HepG2 (cell line): ENCODE measurements at regions not wholly inside any gene's neighbourhood (a gene's known extent, or its start where the extent isn't known, plus 50 kb on each side); places are given as distances from the start of the nearest gene placed in this dataset.

Experiments used
- ATAC-seq: fragments of 200-7000 bp; cut with Tn5 transposase; 3 replicates; pipeline ENCODE4 v1.9.1; 2020; ENCODE audit warnings: mild to moderate bottlenecking, moderate library complexity
- BruUV-seq: library from RNA; stranded (reverse); fragments of 400-500 nt; replicated peaks from 2 replicates; lab custom pipeline; 2021; lab: Mats Ljungman, UMichigan
- CTCF ChIA-PET: fragments of 300-600 bp; formaldehyde crosslinking; extraction: SDS; loops from one replicate; lab custom pipeline; 2021; ENCODE audit warnings: low total read pairs, inconsistent platforms, low intra/inter-chr PET ratio; lab: Yijun Ruan, JAX
- POLR2A ChIA-PET: fragments of 350-600 bp; sonication (Branson Sonifier 250); formaldehyde crosslinking; loops from one replicate; lab custom pipeline; 2020; ENCODE audit warnings: antibody characterized with exemption, inconsistent platforms; lab: Yijun Ruan, JAX
- DNase-seq: peaks from one replicate; pipeline ENCODE4 v3.0.0-alpha.2; 2015; ENCODE audit warnings: low spot score
- FAIRE-seq: peaks from 3 replicates; lab custom pipeline; 2011; peaks lifted over from hg19 to GRCh38; lab: Jason Lieb, UNC
- H2AFZ ChIP-seq: one replicate; pipeline ENCODE4 v1.6.1; 2011; ENCODE audit warnings: low read length, inconsistent platforms
- H3K27ac ChIP-seq: fragments of 300-600 bp; 3 replicates; pipeline ENCODE4 v1.8.0; 2011; ENCODE audit warnings: mixed run types, mild to moderate bottlenecking, mixed read lengths, low read length, inconsistent platforms; ENCODE audit not compliant: insufficient read depth; ENCODE audit errors: extremely low read length
- H3K27me3 ChIP-seq, 2 experiments: fragments of 200-600 bp in 1 of 2; 2 replicates in 1 of 2; 3 replicates in 1 of 2; pipeline versions ENCODE4 v1.6.0 to v1.8.0; 2011; ENCODE audit warnings: low read length in 2 of 2, mild to moderate bottlenecking in 2 of 2, moderate library complexity in 2 of 2, inconsistent platforms in 1 of 2; ENCODE audit not compliant: insufficient read depth in 2 of 2, control insufficient read depth in 1 of 2
- H3K36me3 ChIP-seq, 2 experiments: fragments of 200-600 bp in 1 of 2; replicated peaks in 1 of 2; 2 replicates in 1 of 2; 3 replicates in 1 of 2; pipeline versions ENCODE4 v1.5.1 to v1.8.0; 2011; ENCODE audit warnings: low read length in 2 of 2, inconsistent platforms in 1 of 2; ENCODE audit not compliant: insufficient read depth in 2 of 2, control insufficient read depth in 1 of 2
- H3K4me1 ChIP-seq: 2 replicates; pipeline ENCODE4 v1.5.1; 2012; ENCODE audit warnings: low read length, inconsistent platforms; ENCODE audit not compliant: insufficient read depth
- H3K4me2 ChIP-seq: 2 replicates; pipeline ENCODE4 v1.6.0; 2011; ENCODE audit warnings: low read depth, low read length, inconsistent platforms
- H3K4me3 ChIP-seq, 3 experiments: fragments of 200-600 bp in 1 of 3; sonication (generic), shearing (Covaris generic) in 1 of 3; replicated peaks in 1 of 3; 2 replicates each; pipeline ENCODE4 v1.5.1; 2011 to 2016; ENCODE audit warnings: low read length in 3 of 3, inconsistent platforms in 2 of 3, low read depth in 2 of 3, mild to moderate bottlenecking in 2 of 3, control low read depth in 1 of 3, mixed read lengths in 1 of 3; ENCODE audit not compliant: insufficient read depth in 1 of 3
- H3K79me2 ChIP-seq: one replicate; pipeline ENCODE4 v1.6.1; 2011; ENCODE audit warnings: low read length, inconsistent platforms; ENCODE audit not compliant: insufficient read depth
- H3K9ac ChIP-seq: 2 replicates; pipeline ENCODE4 v1.6.0; 2011; ENCODE audit warnings: mild to moderate bottlenecking, low read depth, low read length, inconsistent platforms; ENCODE audit not compliant: insufficient read depth
- H3K9me3 ChIP-seq: 2 replicates; pipeline ENCODE4 v1.5.1; 2012; ENCODE audit warnings: mild to moderate bottlenecking, low read length
- H4K20me1 ChIP-seq: 2 replicates; pipeline ENCODE4 v1.6.0; 2011; ENCODE audit warnings: inconsistent platforms, mild to moderate bottlenecking, low read length, moderate library complexity; ENCODE audit not compliant: insufficient read depth
- ARNT2 ChIP-seq: sonication (generic); formaldehyde crosslinking; IDR thresholded peaks from 2 replicates; pipeline ENCODE4 v1.8.0; 2022; ENCODE audit warnings: mild to moderate bottlenecking, low read depth, missing genetic modification reagents, moderate library complexity
- ATRX ChIP-seq: sonication (generic); formaldehyde crosslinking; IDR thresholded peaks from 2 replicates; pipeline ENCODE4 v1.4.0; 2020; ENCODE audit warnings: missing genetic modification reagents, borderline replicate concordance
- GZF1 ChIP-seq: sonication (generic); formaldehyde crosslinking; IDR thresholded peaks from 2 replicates; pipeline ENCODE4 v1.5.1; 2020; ENCODE audit warnings: mild to moderate bottlenecking, missing genetic modification reagents
- KDM4B ChIP-seq: sonication (generic); formaldehyde crosslinking; IDR thresholded peaks from 2 replicates; pipeline ENCODE4 v1.4.0; 2020; ENCODE audit warnings: missing genetic modification reagents
- KDM6A ChIP-seq: IDR thresholded peaks from 2 replicates; pipeline ENCODE4 v1.6.1; 2016; ENCODE audit warnings: low read depth
- MEIS1 ChIP-seq: sonication (generic); formaldehyde crosslinking; IDR thresholded peaks from 2 replicates; pipeline ENCODE4 v1.9.0; 2021; ENCODE audit warnings: mild to moderate bottlenecking, missing genetic modification reagents, moderate library complexity, borderline replicate concordance
- NR2C2 ChIP-seq: sonication (generic); formaldehyde crosslinking; IDR thresholded peaks from 2 replicates; pipeline ENCODE4 v1.4.0; 2020; ENCODE audit warnings: missing genetic modification reagents, mild to moderate bottlenecking, moderate library complexity, borderline replicate concordance
- PATZ1 ChIP-seq: sonication (generic); formaldehyde crosslinking; IDR thresholded peaks from 2 replicates; pipeline ENCODE4 v1.4.0; 2020; ENCODE audit warnings: missing genetic modification reagents
- PPARG ChIP-seq: conservative IDR thresholded peaks from 2 replicates; pipeline ENCODE4 v1.6.1; 2016; ENCODE audit warnings: missing biosample characterization, missing genetic modification reagents
- TGIF2 ChIP-seq: IDR thresholded peaks from 2 replicates; pipeline ENCODE4 v1.6.1; 2016; ENCODE audit warnings: control low read depth, missing compliant biosample characterization
- TOE1 ChIP-seq: sonication (generic); formaldehyde crosslinking; IDR thresholded peaks from 2 replicates; pipeline ENCODE4 v1.4.0; 2020; ENCODE audit warnings: mild to moderate bottlenecking, missing genetic modification reagents
- TRIM24 ChIP-seq: sonication (generic); formaldehyde crosslinking; IDR thresholded peaks from 2 replicates; pipeline ENCODE4 v1.8.0; 2022; ENCODE audit warnings: mild to moderate bottlenecking, missing genetic modification reagents
- UBTF ChIP-seq: sonication (generic); formaldehyde crosslinking; IDR thresholded peaks from 2 replicates; pipeline ENCODE4 v1.4.0; 2020; ENCODE audit warnings: mild to moderate bottlenecking, missing genetic modification reagents
- ZFP91 ChIP-seq: sonication (generic); formaldehyde crosslinking; IDR thresholded peaks from 2 replicates; pipeline ENCODE4 v1.9.0; 2022; ENCODE audit warnings: missing genetic modification reagents, mild to moderate bottlenecking, borderline replicate concordance
- ZNF101 ChIP-seq: sonication (generic); formaldehyde crosslinking; IDR thresholded peaks from 2 replicates; pipeline ENCODE4 v1.4.0; 2020; ENCODE audit warnings: mild to moderate bottlenecking, low read depth, missing genetic modification reagents, borderline replicate concordance
- ZNF362 ChIP-seq: sonication (generic); formaldehyde crosslinking; IDR thresholded peaks from 2 replicates; pipeline ENCODE4 v1.4.0; 2020; ENCODE audit warnings: missing genetic modification reagents, mild to moderate bottlenecking, borderline replicate concordance
- ZNF550 ChIP-seq: sonication (generic); formaldehyde crosslinking; IDR thresholded peaks from 2 replicates; pipeline ENCODE4 v1.4.0; 2020; ENCODE audit warnings: mild to moderate bottlenecking, missing genetic modification reagents, borderline replicate concordance
- ZNF556 ChIP-seq: sonication (generic); formaldehyde crosslinking; IDR thresholded peaks from 2 replicates; pipeline ENCODE4 v1.4.0; 2020; ENCODE audit warnings: mild to moderate bottlenecking, missing genetic modification reagents, borderline replicate concordance
- ZNF563 ChIP-seq: sonication (generic); formaldehyde crosslinking; IDR thresholded peaks from 2 replicates; pipeline ENCODE4 v1.8.0; 2022; ENCODE audit warnings: mild to moderate bottlenecking, moderate library complexity, missing genetic modification reagents
- ZSCAN31 ChIP-seq: sonication (generic); formaldehyde crosslinking; IDR thresholded peaks from 2 replicates; pipeline ENCODE4 v1.5.0; 2020; ENCODE audit warnings: low read depth, mild to moderate bottlenecking, missing genetic modification reagents
- WGBS: methylation state at CpG from one replicate; pipeline ENCODE4 v1.1.6; 2017; ENCODE audit warnings: low lambda C conversion rate; 5-methylcytosine and 5-hydroxymethylcytosine counted together
- in situ Hi-C: cut with HindIII; loops from 2 replicates; pipeline ENCODE4 v1.10.0; 2017; ENCODE audit warnings: low pct_unique_long_range_greater_than_20kb; ENCODE audit not compliant: extremely low pct_ligation_motif_present
- intact Hi-C: fragments of 100-400 bp; cut with micrococcal nuclease; formaldehyde crosslinking; loops from one replicate; pipeline ENCODE4 v1.10.0; 2022; ENCODE audit not compliant: unreplicated experiment

- no peak for FAIRE-seq
- Histone ChIP-seq H3K4me1 (no peaks in the 10 kb centered on the region), H3K4me2 (no peak overlapping the region), H3K27ac (no peak overlapping the region), H3K79me2 (no peaks in the 10 kb centered on the region), H3K36me3 (no peaks in the 10 kb centered on the region), H4K20me1 (no peaks in the 10 kb centered on the region), H3K9ac (no peak overlapping the region), H3K4me3 (no peak overlapping the region), H2AFZ (no peak overlapping the region), H3K27me3 (no peaks in the 10 kb centered on the region), H3K9me3 (no peaks in the 10 kb centered on the region)
- intact Hi-C loops = no loop called here
- CTCF ChIA-PET = no interaction called here
- no peak for ATAC-seq
- DNase-seq = no peak
- no peak for TF ChIP-seq ZNF563 (CRISPR knock-in tag)
- TF ChIP-seq KDM4B (CRISPR knock-in tag) = no peak
- TF ChIP-seq GZF1 (CRISPR knock-in tag) = no peak
- TF ChIP-seq ZSCAN31 (CRISPR knock-in tag) = no peak
- no peak for TF ChIP-seq ATRX
- TF ChIP-seq ARNT2 (CRISPR knock-in tag) = no peak
- no peak for TF ChIP-seq TOE1 (CRISPR knock-in tag)
- no peak for TF ChIP-seq UBTF (CRISPR knock-in tag)
- no peak for TF ChIP-seq TRIM24
- TF ChIP-seq MEIS1 (CRISPR knock-in tag) = no peak
- no peak for TF ChIP-seq PATZ1
- no peak for TF ChIP-seq ZFP91
- TF ChIP-seq PPARG (CRISPR knock-in tag) = no peak
- no peak for TF ChIP-seq ZNF550 (CRISPR knock-in tag)
- TF ChIP-seq KDM6A (CRISPR knock-in tag) = no peak
- no peak for TF ChIP-seq ZNF362 (CRISPR knock-in tag)
- TF ChIP-seq NR2C2 (CRISPR knock-in tag) = no peak
- no peak for TF ChIP-seq ZNF101 (CRISPR knock-in tag)
- no peak for TF ChIP-seq TGIF2 (CRISPR knock-in tag)
- TF ChIP-seq ZNF556 (CRISPR knock-in tag) = no peak
- BruUV-seq = no TSS peak
- POLR2A ChIA-PET = no interaction called here
- in situ Hi-C loops = no loop called here
- WGBS = 59% methylated on average over 2 of the region's 2 CpGs
Measured at GRCh38 chr2:149687052-149687427, 99.5 kb upstream of the MMADHC start.
